ENCODE measurements at regions not wholly inside any gene's neighbourhood (a gene's known extent, or its start where the extent isn't known, plus 50 kb on each side); places are given as distances from the start of the nearest gene placed in this dataset.

DNA sequence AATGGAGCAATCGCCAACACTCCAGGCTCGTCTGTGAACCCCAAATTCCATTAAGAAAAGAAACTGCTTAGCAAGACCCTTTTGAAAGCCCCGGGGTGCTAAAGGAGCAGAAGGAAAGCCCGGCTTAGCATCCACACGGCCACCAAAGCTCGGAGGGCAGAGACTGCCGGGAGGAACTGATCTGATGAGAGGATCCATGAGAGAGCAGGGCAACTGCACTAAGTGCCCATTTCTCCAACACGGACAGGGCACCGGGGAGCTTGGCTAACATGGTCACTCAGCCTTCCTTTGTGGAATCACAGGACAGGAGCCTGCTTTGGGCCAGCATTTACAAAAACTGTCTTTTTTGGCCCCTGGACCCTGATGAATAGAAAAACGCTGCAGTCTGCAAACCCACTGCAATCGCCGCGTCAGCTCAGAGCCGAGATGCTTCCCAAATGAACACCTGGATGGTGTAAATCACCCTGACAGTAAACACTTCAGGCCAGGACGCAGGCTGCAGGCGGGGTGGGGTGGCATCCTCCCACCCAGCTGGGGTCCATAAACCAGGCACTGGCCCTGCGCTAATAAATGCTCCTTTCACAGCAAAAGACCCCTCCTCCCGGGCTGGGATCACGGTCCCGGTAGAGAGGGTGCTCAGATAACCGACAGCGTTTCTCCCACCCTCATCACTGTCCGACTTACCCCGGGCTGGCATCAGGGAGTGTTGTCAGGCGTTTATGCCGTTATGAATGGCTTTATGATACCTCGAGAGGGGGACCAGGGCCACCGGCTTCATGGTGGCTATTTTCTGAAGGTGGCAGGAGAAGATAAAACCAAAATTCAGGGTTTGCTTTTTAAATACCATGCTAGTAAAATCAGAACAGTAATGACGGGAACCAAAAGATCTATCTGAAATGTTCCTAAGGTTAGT lies 299.5 kb downstream of the IRF8 start (continued):
- no peak for TF ChIP-seq NR2F1 (conservative IDR thresholded peaks at IDR 0.05)

DNA sequence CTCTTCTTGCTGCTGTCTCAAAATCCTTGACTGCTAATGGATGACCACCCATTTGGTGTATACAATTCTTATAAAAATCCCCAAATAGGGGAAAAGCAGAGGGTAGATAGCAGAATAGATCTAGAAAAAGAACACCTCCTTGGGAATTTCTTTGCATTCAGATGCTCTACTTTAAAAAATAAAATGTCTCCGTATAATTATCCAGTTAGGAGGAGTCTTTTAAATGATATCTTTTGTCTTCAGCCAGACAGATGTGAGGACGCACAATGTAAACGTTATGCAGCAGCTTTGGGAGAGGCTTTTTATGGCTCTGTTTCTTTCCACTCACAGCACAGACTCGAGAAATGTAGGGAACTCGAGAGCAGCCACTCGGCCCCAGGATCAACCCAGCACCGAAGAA lies 300.2 kb downstream of the IRF8 start:
- no peak for DNase-seq (ENCODE audit: low read depth, low spot score)
- Histone ChIP-seq H3K4me2 (ENCODE audit: control insufficient read depth, insufficient read depth) (no peak overlapping the region), H3K36me3 (ENCODE audit: control insufficient read depth in 2 of 2, insufficient read depth in 2 of 2, low read length in 1 of 2) (no peaks in the 10 kb centered on the region), H3K9ac (ENCODE audit: control insufficient read depth, insufficient read depth, low read length) (no peak overlapping the region), H4K20me1 (ENCODE audit: control insufficient read depth, insufficient read depth) (no peaks in the 10 kb centered on the region), H3K9me3 (replicated peaks; ENCODE audit: control insufficient read depth, insufficient read depth, low read length) (no peaks in the 10 kb centered on the region), H3K27ac (ENCODE audit: control insufficient read depth, insufficient read depth) (no peak overlapping the region), H3K4me3 (no peak overlapping the region), H3K79me2 (ENCODE audit: control insufficient read depth, insufficient read depth, low read length) (no peaks in the 10 kb centered on the region), H2AFZ (ENCODE audit: control insufficient read depth, low read depth, low read length) (no peak overlapping the region), H3K4me1 (ENCODE audit: control insufficient read depth, insufficient read depth, low read length) (no peaks in the 10 kb centered on the region), H3K27me3 (replicated peaks in 1 of 2; ENCODE audit: control insufficient read depth in 2 of 2, insufficient read depth in 2 of 2, low read length in 1 of 2) (peaks cover 14 to 18% of the 10 kb centered on the region in 2 experiments)
- no TSS peak for BruUV-seq (replicated peaks)
- ATAC-seq, result no peak
- CTCF ChIA-PET, result interaction anchor here (0.6 kb wide), 1 partner anchor 14 kb away, joined by 4 read pairs; no protein-coding TSS in a partner anchor
- in situ Hi-C loops (cut with MboI), result no loop called here
- POLR2A ChIA-PET, result no interaction called here
- intact Hi-C loops (cut with micrococcal nuclease; ENCODE audit: unreplicated experiment), result no loop called here
- SMC1A ChIA-PET (ENCODE audit: uncharacterized antibody, unreplicated experiment), result no interaction called here
- WGBS (ENCODE audit: insufficient coverage, insufficient replicate concordance, low lambda C conversion rate, missing lambda C conversion rate), result 37% methylated on average over 7 of the region's 7 CpGs
- RAD21 ChIA-PET (ENCODE audit: unreplicated experiment), result no interaction called here
- FAIRE-seq, result no peak
- no peak for TF ChIP-seq SMARCA5 (IDR thresholded peaks at IDR 0.05)
- no peak for TF ChIP-seq BCL11A (IDR thresholded peaks at IDR 0.05; ENCODE audit: low read depth, low read length)
- TF ChIP-seq RELA (IDR thresholded peaks at IDR 0.05; ENCODE audit: borderline replicate concordance, partially characterized antibody), result no peak
- TF ChIP-seq, protein P1, sequence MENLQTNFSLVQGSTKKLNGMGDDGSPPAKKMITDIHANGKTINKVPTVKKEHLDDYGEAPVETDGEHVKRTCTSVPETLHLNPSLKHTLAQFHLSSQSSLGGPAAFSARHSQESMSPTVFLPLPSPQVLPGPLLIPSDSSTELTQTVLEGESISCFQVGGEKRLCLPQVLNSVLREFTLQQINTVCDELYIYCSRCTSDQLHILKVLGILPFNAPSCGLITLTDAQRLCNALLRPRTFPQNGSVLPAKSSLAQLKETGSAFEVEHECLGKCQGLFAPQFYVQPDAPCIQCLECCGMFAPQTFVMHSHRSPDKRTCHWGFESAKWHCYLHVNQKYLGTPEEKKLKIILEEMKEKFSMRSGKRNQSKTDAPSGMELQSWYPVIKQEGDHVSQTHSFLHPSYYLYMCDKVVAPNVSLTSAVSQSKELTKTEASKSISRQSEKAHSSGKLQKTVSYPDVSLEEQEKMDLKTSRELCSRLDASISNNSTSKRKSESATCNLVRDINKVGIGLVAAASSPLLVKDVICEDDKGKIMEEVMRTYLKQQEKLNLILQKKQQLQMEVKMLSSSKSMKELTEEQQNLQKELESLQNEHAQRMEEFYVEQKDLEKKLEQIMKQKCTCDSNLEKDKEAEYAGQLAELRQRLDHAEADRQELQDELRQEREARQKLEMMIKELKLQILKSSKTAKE (IDR thresholded peaks at IDR 0.05; ENCODE audit: low read depth, poor library complexity, severe bottlenecking), result no peak
- no peak for TF ChIP-seq KLF5 (IDR thresholded peaks at IDR 0.05; ENCODE audit: partially characterized antibody)
- no peak for TF ChIP-seq NBN (IDR thresholded peaks at IDR 0.05)
- TF ChIP-seq ZNF24 (IDR thresholded peaks at IDR 0.05), result no peak
- no peak for TF ChIP-seq TAF1 (IDR thresholded peaks at IDR 0.05; ENCODE audit: borderline replicate concordance, low read depth, low read length)
- TF ChIP-seq CREM (IDR thresholded peaks at IDR 0.05; ENCODE audit: low read depth), result no peak
- TF ChIP-seq, protein P2, sequence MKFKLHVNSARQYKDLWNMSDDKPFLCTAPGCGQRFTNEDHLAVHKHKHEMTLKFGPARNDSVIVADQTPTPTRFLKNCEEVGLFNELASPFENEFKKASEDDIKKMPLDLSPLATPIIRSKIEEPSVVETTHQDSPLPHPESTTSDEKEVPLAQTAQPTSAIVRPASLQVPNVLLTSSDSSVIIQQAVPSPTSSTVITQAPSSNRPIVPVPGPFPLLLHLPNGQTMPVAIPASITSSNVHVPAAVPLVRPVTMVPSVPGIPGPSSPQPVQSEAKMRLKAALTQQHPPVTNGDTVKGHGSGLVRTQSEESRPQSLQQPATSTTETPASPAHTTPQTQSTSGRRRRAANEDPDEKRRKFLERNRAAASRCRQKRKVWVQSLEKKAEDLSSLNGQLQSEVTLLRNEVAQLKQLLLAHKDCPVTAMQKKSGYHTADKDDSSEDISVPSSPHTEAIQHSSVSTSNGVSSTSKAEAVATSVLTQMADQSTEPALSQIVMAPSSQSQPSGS (IDR thresholded peaks at IDR 0.05; ENCODE audit: low read length), result no peak
- TF ChIP-seq ESRRA (IDR thresholded peaks at IDR 0.05; ENCODE audit: low read length), result no peak
- no peak for TF ChIP-seq FOXM1 (IDR thresholded peaks at IDR 0.05; ENCODE audit: low read depth, low read length)
- no peak for TF ChIP-seq NRF1 (conservative IDR thresholded peaks at IDR 0.05; ENCODE audit: low read depth, low read length)
- TF ChIP-seq, protein P3, sequence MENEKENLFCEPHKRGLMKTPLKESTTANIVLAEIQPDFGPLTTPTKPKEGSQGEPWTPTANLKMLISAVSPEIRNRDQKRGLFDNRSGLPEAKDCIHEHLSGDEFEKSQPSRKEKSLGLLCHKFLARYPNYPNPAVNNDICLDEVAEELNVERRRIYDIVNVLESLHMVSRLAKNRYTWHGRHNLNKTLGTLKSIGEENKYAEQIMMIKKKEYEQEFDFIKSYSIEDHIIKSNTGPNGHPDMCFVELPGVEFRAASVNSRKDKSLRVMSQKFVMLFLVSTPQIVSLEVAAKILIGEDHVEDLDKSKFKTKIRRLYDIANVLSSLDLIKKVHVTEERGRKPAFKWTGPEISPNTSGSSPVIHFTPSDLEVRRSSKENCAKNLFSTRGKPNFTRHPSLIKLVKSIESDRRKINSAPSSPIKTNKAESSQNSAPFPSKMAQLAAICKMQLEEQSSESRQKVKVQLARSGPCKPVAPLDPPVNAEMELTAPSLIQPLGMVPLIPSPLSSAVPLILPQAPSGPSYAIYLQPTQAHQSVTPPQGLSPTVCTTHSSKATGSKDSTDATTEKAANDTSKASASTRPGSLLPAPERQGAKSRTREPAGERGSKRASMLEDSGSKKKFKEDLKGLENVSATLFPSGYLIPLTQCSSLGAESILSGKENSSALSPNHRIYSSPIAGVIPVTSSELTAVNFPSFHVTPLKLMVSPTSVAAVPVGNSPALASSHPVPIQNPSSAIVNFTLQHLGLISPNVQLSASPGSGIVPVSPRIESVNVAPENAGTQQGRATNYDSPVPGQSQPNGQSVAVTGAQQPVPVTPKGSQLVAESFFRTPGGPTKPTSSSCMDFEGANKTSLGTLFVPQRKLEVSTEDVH (IDR thresholded peaks at IDR 0.05; ENCODE audit: low read depth, partially characterized antibody), result no peak
- no peak for TF ChIP-seq MTA3 (IDR thresholded peaks at IDR 0.05; ENCODE audit: borderline replicate concordance, low read length)
- TF ChIP-seq EZH2 (IDR thresholded peaks at IDR 0.05; ENCODE audit: borderline replicate concordance, control insufficient read depth, low read depth, low read length), result no peak
- TF ChIP-seq TARDBP (IDR thresholded peaks at IDR 0.05; ENCODE audit: borderline replicate concordance), result no peak
- TF ChIP-seq YY1 (IDR thresholded peaks at IDR 0.05; ENCODE audit: low read depth, low read length), result no peak

All from GM12878 (cell line).